DND-41 (cell line): ENCODE measurements at regions not wholly inside any gene's neighbourhood (a gene's known extent, or its start where the extent isn't known, plus 50 kb on each side); places are given as distances from the start of the nearest gene placed in this dataset.
"Not testable (repeated sequence)": the region's sequence is repeated elsewhere in the genome, so short reads cannot be mapped to it uniquely, and the experiment has no call there.

ENCODE experiments used
- CTCF ChIP-seq: IDR thresholded peaks from 2 replicates; pipeline ENCODE4 v1.5.1; 2012; ENCODE audit warnings: borderline replicate concordance, low read length, moderate library complexity, mild to moderate bottlenecking; ENCODE audit not compliant: poor library complexity, severe bottlenecking; ENCODE audit errors: extremely low read depth
- EZH2 ChIP-seq: IDR thresholded peaks from 3 replicates; pipeline ENCODE4 v1.6.1; 2012; ENCODE audit warnings: borderline replicate concordance, low read depth, mild to moderate bottlenecking, moderate library complexity, low read length, inconsistent platforms; ENCODE audit not compliant: severe bottlenecking

- TF ChIP-seq CTCF, EZH2: not testable (repeated sequence)
Observed at GRCh38 chr2:88887466-88887865, 196.0 kb downstream of the RPIA start.
